ENCODE measurements at regions not wholly inside any gene's neighbourhood (a gene's known extent, or its start where the extent isn't known, plus 50 kb on each side); places are given as distances from the start of the nearest gene placed in this dataset.

DNA sequence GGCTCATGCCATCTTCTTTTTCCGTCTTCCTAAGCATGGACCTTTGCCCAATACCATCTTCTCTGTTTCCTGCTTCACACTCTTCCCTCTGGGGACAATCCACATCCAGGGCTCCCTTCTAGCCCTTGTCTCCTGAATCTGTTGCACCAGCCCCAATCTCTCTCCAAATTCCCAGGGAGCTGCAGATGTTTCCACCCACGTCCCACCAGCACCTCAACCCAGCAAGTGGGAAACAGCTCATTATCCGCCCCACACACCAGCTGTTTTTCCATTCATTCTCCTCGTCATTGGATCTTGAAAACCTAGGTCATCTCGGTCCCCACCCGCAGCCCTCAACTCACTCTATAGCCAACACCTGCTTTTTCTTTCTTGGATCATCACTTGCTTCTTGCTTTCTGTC, 185.0 kb upstream of the CDYL start (continued):
- no peak for TF ChIP-seq ARID1B (IDR thresholded peaks at IDR 0.05)

- H3K4me3 ChIP-seq: no peak overlapping the region
- no peak overlapping the region for H3K4me2 ChIP-seq (ENCODE audit: insufficient read depth, low read length)
- no peaks in the 10 kb centered on the region for H3K9me3 ChIP-seq (replicated peaks; ENCODE audit: control insufficient read depth, insufficient read depth, low read depth, low read length)
- no TSS peak for BruUV-seq (replicated peaks)
- POLR2A ChIA-PET: interaction anchor here (1.6 kb wide), 1 partner anchor 12 kb away, joined by 5 read pairs; no protein-coding TSS in a partner anchor
- in situ Hi-C loops (cut with MboI): no loop called here
- TF ChIP-seq KDM4B (IDR thresholded peaks at IDR 0.05; ENCODE audit: borderline replicate concordance in 2 of 2, low read depth in 1 of 2) (no peak), ETV5 (CRISPR knock-in tag; IDR thresholded peaks at IDR 0.05; ENCODE audit: low read depth) (no peak), ZNF77 (CRISPR knock-in tag; IDR thresholded peaks at IDR 0.05) (no peak), FOXM1 (IDR thresholded peaks at IDR 0.05; ENCODE audit: low read depth) (no peak), FOXM1 (CRISPR knock-in tag; IDR thresholded peaks at IDR 0.05; ENCODE audit: low read depth) (no peak), ZNF766 (CRISPR knock-in tag; conservative IDR thresholded peaks at IDR 0.05) (no peak)
- TF ChIP-seq, protein P1, sequence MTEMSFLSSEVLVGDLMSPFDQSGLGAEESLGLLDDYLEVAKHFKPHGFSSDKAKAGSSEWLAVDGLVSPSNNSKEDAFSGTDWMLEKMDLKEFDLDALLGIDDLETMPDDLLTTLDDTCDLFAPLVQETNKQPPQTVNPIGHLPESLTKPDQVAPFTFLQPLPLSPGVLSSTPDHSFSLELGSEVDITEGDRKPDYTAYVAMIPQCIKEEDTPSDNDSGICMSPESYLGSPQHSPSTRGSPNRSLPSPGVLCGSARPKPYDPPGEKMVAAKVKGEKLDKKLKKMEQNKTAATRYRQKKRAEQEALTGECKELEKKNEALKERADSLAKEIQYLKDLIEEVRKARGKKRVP (CRISPR knock-in tag; IDR thresholded peaks at IDR 0.05): no peak
- no peak overlapping the region for H3K9ac ChIP-seq (ENCODE audit: insufficient read depth in 1 of 2, low read depth in 2 of 2, low read length in 2 of 2)
- CTCF ChIA-PET (ENCODE audit: low intra/inter-chr PET ratio): no interaction called here
- ATAC-seq (no peak), DNase-seq (ENCODE audit: extremely low read depth in 1 of 4, low spot score in 3 of 4) (no peak), FAIRE-seq (no peak)
- intact Hi-C loops (cut with micrococcal nuclease): no loop called here
- H3K79me2 ChIP-seq (ENCODE audit: control insufficient read depth, insufficient read depth, low read length): no peaks in the 10 kb centered on the region
- H4K20me1 ChIP-seq (replicated peaks; ENCODE audit: control insufficient read depth, insufficient read depth, low read length): no peaks in the 10 kb centered on the region
- H3K4me1 ChIP-seq (replicated peaks in 1 of 2; ENCODE audit: control insufficient read depth in 2 of 2, insufficient read depth in 2 of 2, low read length in 2 of 2): no peaks in the 10 kb centered on the region; a peak in 1 of 5 replicates
- H3K27ac ChIP-seq (ENCODE audit: extremely low read depth, low read depth, low read length): no peak overlapping the region
- peaks cover 27 to 45% of the 10 kb centered on the region in 2 experiments for H3K27me3 ChIP-seq (ENCODE audit: control insufficient read depth in 2 of 2, insufficient read depth in 2 of 2, low read length in 2 of 2)
- 0% methylated on average over 2 of the region's 2 CpGs for WGBS (ENCODE audit: insufficient coverage, low coverage, missing lambda C conversion rate)
- no peaks in the 10 kb centered on the region for H3K9me1 ChIP-seq (ENCODE audit: control insufficient read depth, insufficient read depth, low read length)
- no peak overlapping the region for H2AFZ ChIP-seq (ENCODE audit: low read depth, low read length)
- H3K36me3 ChIP-seq (ENCODE audit: control insufficient read depth, insufficient read depth, low read length): no peaks in the 10 kb centered on the region
Measured at GRCh38 chr6:4589295-4589694, 186.9 kb upstream of the CDYL start.

All from K562 (cell line).